ENCODE measurements at regions not wholly inside any gene's neighbourhood (a gene's known extent, or its start where the extent isn't known, plus 50 kb on each side); places are given as distances from the start of the nearest gene placed in this dataset.

DNA sequence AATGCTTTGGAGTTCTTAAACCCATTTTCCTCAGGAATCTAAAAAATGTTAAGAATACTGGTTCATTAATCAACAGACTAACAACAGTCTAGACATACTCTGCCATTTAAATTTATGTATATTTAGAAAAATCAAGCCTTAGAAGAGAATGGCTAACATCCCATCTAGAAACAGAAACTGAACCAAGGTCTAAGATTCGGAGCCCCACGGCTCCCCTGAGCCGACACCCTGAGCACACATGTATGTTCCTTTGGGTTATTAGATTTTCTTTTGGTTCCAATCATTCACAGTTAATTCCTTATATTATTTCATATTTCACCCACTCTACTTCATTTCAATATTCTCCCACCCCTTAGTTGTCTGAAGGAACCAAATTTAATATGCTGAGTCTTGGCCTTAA lies 94.8 kb upstream of the HNRNPA3 start:
- TF ChIP-seq, protein P1, sequence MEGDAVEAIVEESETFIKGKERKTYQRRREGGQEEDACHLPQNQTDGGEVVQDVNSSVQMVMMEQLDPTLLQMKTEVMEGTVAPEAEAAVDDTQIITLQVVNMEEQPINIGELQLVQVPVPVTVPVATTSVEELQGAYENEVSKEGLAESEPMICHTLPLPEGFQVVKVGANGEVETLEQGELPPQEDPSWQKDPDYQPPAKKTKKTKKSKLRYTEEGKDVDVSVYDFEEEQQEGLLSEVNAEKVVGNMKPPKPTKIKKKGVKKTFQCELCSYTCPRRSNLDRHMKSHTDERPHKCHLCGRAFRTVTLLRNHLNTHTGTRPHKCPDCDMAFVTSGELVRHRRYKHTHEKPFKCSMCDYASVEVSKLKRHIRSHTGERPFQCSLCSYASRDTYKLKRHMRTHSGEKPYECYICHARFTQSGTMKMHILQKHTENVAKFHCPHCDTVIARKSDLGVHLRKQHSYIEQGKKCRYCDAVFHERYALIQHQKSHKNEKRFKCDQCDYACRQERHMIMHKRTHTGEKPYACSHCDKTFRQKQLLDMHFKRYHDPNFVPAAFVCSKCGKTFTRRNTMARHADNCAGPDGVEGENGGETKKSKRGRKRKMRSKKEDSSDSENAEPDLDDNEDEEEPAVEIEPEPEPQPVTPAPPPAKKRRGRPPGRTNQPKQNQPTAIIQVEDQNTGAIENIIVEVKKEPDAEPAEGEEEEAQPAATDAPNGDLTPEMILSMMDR (conservative IDR thresholded peaks at IDR 0.05; ENCODE audit: low read depth, low read length) = no peak
- TF ChIP-seq EZH2 (IDR thresholded peaks at IDR 0.05; ENCODE audit: borderline replicate concordance, low read depth, low read length, poor library complexity, severe bottlenecking) = no peak
